H9 (cell line): ENCODE measurements at regions not wholly inside any gene's neighbourhood (a gene's known extent, or its start where the extent isn't known, plus 50 kb on each side); places are given as distances from the start of the nearest gene placed in this dataset.

Experiments
- DNase-seq: peaks from one replicate; pipeline ENCODE4 v3.0.0-alpha.2; 2017
- H2AFZ ChIP-seq: one replicate; pipeline ENCODE4 v1.6.1; 2013; ENCODE audit warnings: mild to moderate bottlenecking, low read length, control low read depth, moderate library complexity
- H2AK5ac ChIP-seq: 2 replicates; pipeline ENCODE4 v1.6.1; 2013; ENCODE audit warnings: low read length, control low read depth, mixed read lengths; ENCODE audit not compliant: insufficient read length
- H2BK120ac ChIP-seq: one replicate; pipeline ENCODE4 v1.6.1; 2013; ENCODE audit warnings: low read depth, mild to moderate bottlenecking, low read length, control low read depth, inconsistent platforms; ENCODE audit not compliant: poor library complexity, severe bottlenecking
- H2BK12ac ChIP-seq: 2 replicates; pipeline ENCODE4 v1.6.1; 2013; ENCODE audit warnings: low read length, control low read depth, mixed read lengths, low read depth; ENCODE audit not compliant: insufficient read length
- H2BK15ac ChIP-seq: 2 replicates; pipeline ENCODE4 v1.6.1; 2013; ENCODE audit warnings: low read depth, low read length, control low read depth
- H2BK20ac ChIP-seq: one replicate; pipeline ENCODE4 v1.6.1; 2013; ENCODE audit warnings: low read depth, mild to moderate bottlenecking, low read length, control low read depth, inconsistent platforms; ENCODE audit not compliant: poor library complexity, severe bottlenecking
- H2BK5ac ChIP-seq: 2 replicates; pipeline ENCODE4 v1.6.1; 2013; ENCODE audit warnings: low read length, control low read depth, mixed read lengths; ENCODE audit not compliant: insufficient read length
- H3K14ac ChIP-seq: 2 replicates; pipeline ENCODE4 v1.6.1; 2013; ENCODE audit warnings: low read length, control low read depth; ENCODE audit not compliant: insufficient read depth
- H3K18ac ChIP-seq: 2 replicates; pipeline ENCODE4 v1.6.1; 2013; ENCODE audit warnings: low read depth, mild to moderate bottlenecking, mixed read lengths, low read length, control low read depth; ENCODE audit not compliant: insufficient read length
- H3K23ac ChIP-seq: 2 replicates; pipeline ENCODE4 v1.6.1; 2013; ENCODE audit warnings: low read length, control low read depth, mixed read lengths, low read depth; ENCODE audit not compliant: insufficient read length
- H3K23me2 ChIP-seq: 2 replicates; pipeline ENCODE4 v1.6.1; 2013; ENCODE audit warnings: low read depth, mild to moderate bottlenecking, mixed read lengths, low read length, control low read depth; ENCODE audit not compliant: insufficient read length, poor library complexity, severe bottlenecking
- H3K27ac ChIP-seq: 2 replicates; pipeline ENCODE4 v1.5.1; 2013; ENCODE audit warnings: low read length, control low read depth, mixed read lengths, low read depth; ENCODE audit not compliant: insufficient read length
- H3K27me3 ChIP-seq: 2 replicates; pipeline ENCODE4 v1.6.1; 2013; ENCODE audit warnings: low read length, control low read depth, inconsistent platforms; ENCODE audit not compliant: insufficient read depth
- H3K4ac ChIP-seq: 2 replicates; pipeline ENCODE4 v1.6.1; 2013; ENCODE audit warnings: low read depth, mild to moderate bottlenecking, control low read depth, inconsistent platforms, low read length, moderate library complexity
- H3K4me1 ChIP-seq: 2 replicates; pipeline ENCODE4 v1.6.1; 2013; ENCODE audit warnings: low read length, control low read depth, inconsistent platforms; ENCODE audit not compliant: insufficient read depth
- H3K4me2 ChIP-seq: 2 replicates; pipeline ENCODE4 v1.6.1; 2013; ENCODE audit warnings: low read length, control low read depth, mixed read lengths; ENCODE audit not compliant: insufficient read length, insufficient read depth
- H3K56ac ChIP-seq: 2 replicates; pipeline ENCODE4 v1.6.1; 2013; ENCODE audit warnings: low read depth, mild to moderate bottlenecking, mixed read lengths, low read length, control low read depth; ENCODE audit not compliant: insufficient read length
- H3K79me1 ChIP-seq: 2 replicates; pipeline ENCODE4 v1.6.1; 2013; ENCODE audit warnings: low read depth, mild to moderate bottlenecking, moderate library complexity, low read length, control low read depth, inconsistent platforms; ENCODE audit not compliant: insufficient read depth, poor library complexity, severe bottlenecking
- H3K79me2 ChIP-seq: 2 replicates; pipeline ENCODE4 v1.6.1; 2013; ENCODE audit warnings: low read length, control low read depth, inconsistent platforms; ENCODE audit not compliant: insufficient read depth
- H3K9ac ChIP-seq: 2 replicates; pipeline ENCODE4 v1.6.1; 2013; ENCODE audit warnings: low read length, control low read depth, mixed read lengths; ENCODE audit not compliant: insufficient read length; ENCODE audit errors: extremely low read depth
- H3K9me3 ChIP-seq: one replicate; pipeline ENCODE4 v1.6.1; 2013; ENCODE audit warnings: low read depth, low read length, inconsistent platforms; ENCODE audit not compliant: control insufficient read depth
- H3T11ph ChIP-seq: one replicate; pipeline ENCODE4 v1.6.1; 2013; ENCODE audit warnings: mild to moderate bottlenecking, low read length, control low read depth, inconsistent platforms
- H4K20me1 ChIP-seq: one replicate; pipeline ENCODE4 v1.6.1; 2013; ENCODE audit not compliant: control insufficient read depth, insufficient read length, insufficient read depth
- H4K5ac ChIP-seq: 2 replicates; pipeline ENCODE4 v1.6.1; 2013; ENCODE audit warnings: low read depth, mild to moderate bottlenecking, mixed read lengths, low read length, control low read depth; ENCODE audit not compliant: insufficient read length
- H4K8ac ChIP-seq: replicated peaks from 2 replicates; pipeline ENCODE4 v1.6.1; 2013; ENCODE audit warnings: low read length, control low read depth, mixed read lengths, low read depth; ENCODE audit not compliant: insufficient read length
- H4K91ac ChIP-seq: 2 replicates; pipeline ENCODE4 v1.6.1; 2013; ENCODE audit warnings: low read depth, mild to moderate bottlenecking, moderate library complexity, mixed read lengths, low read length, control low read depth; ENCODE audit not compliant: insufficient read length
- H3K27ac Mint-ChIP-seq, 3 experiments: 2 replicates in 2 of 3; 3 replicates in 1 of 3; pipeline ENCODE4 v1.8.0; 2020 to 2021; ENCODE audit warnings: mixed read lengths in 3 of 3, mild to moderate bottlenecking in 1 of 3, moderate library complexity in 1 of 3
- H3K27me3 Mint-ChIP-seq: 2 replicates; pipeline ENCODE4 v1.8.0; 2021; ENCODE audit warnings: low read depth, mild to moderate bottlenecking, moderate library complexity, mixed read lengths
- H3K36me3 Mint-ChIP-seq, 3 experiments: 2 replicates in 2 of 3; 3 replicates in 1 of 3; pipeline ENCODE4 v1.8.0; 2020 to 2021; ENCODE audit warnings: low read depth in 3 of 3, mixed read lengths in 3 of 3; ENCODE audit not compliant: insufficient read depth in 1 of 3
- H3K4me1 Mint-ChIP-seq, 2 experiments: 2 replicates each; pipeline ENCODE4 v1.8.0; 2020; ENCODE audit warnings: mixed read lengths in 2 of 2
- H3K4me3 Mint-ChIP-seq, 2 experiments: 2 replicates in 1 of 2; 3 replicates in 1 of 2; pipeline ENCODE4 v1.8.0; 2020 to 2021; ENCODE audit warnings: mild to moderate bottlenecking in 2 of 2, mixed read lengths in 2 of 2, moderate library complexity in 1 of 2
- H3K9me3 Mint-ChIP-seq, 2 experiments: 2 replicates in 1 of 2; 3 replicates in 1 of 2; pipeline ENCODE4 v1.8.0; 2020; ENCODE audit warnings: mild to moderate bottlenecking in 2 of 2, mixed read lengths in 2 of 2, moderate library complexity in 1 of 2
- WGBS: extraction: QIAGEN DNeasy Blood & Tissue Kit; methylation state at CpG from one replicate; pipeline ENCODE4 v1.1.7; 2013; ENCODE audit warnings: missing lambda C conversion rate, low lambda C conversion rate, mixed read lengths; ENCODE audit not compliant: insufficient read length; ENCODE audit errors: extremely low coverage; 5-methylcytosine and 5-hydroxymethylcytosine counted together
- TF ChIP-seq, protein P1 (sequence below): fragments of 200-600 bp; sonication (generic); conservative IDR thresholded peaks from 3 replicates; pipeline ENCODE4 v1.8.0; 2021; ENCODE audit warnings: antibody characterized with exemption, mild to moderate bottlenecking

DNA sequence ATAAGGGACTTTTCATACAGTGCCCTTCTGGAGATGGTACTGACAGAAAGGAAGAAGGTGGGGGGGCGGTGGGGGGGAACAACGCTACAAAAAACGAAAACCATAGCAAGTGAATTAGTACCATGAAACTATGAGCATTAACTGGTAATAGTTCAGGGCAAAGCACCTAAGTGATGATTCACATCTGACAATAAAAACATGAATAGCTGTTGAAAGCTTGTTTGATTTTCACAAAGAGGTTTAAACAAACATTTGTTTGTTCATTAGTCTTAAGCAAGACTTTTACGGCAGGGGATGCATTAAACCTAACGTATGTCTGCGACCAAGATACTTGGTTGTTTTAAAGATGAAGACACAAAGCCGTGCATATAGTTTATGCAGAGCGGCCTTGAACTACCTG lies 177.5 kb downstream of the LMO4 start:
- Histone ChIP-seq H4K91ac (no peak overlapping the region), H3K56ac (no peak overlapping the region), H3K79me1 (no peaks in the 10 kb centered on the region), H3K18ac (no peak overlapping the region), H4K20me1 (no peaks in the 10 kb centered on the region), H2AK5ac (no peak overlapping the region), H3K4me2 (no peak overlapping the region), H3K23me2 (no peaks in the 10 kb centered on the region), H4K5ac (no peak overlapping the region), H3K27me3 (no peaks in the 10 kb centered on the region), H3K14ac (no peak overlapping the region), H3T11ph (no peak overlapping the region), H3K27ac (no peak overlapping the region), H3K9ac (no peak overlapping the region), H3K4me1 (no peaks in the 10 kb centered on the region), H2BK120ac (no peak overlapping the region), H2BK20ac (no peak overlapping the region), H4K8ac (no peak overlapping the region), H3K79me2 (no peaks in the 10 kb centered on the region), H2BK5ac (no peak overlapping the region), H3K23ac (no peak overlapping the region), H2BK15ac (no peak overlapping the region), H3K4ac (no peak overlapping the region), H2AFZ (no peak overlapping the region), H2BK12ac (no peak overlapping the region), H3K9me3 (no peaks in the 10 kb centered on the region)
- H3K27ac Mint-ChIP-seq = no peak overlapping the region; a peak in 1 of 7 replicates
- WGBS = no CpG with 5 or more reads among the region's 8 CpGs
- no peak overlapping the region for H3K4me3 Mint-ChIP-seq
- H3K9me3 Mint-ChIP-seq = no peaks in the 10 kb centered on the region; a peak in 1 of 5 replicates
- H3K36me3 Mint-ChIP-seq = no peaks in the 10 kb centered on the region; a peak in 1 of 7 replicates
- no peaks in the 10 kb centered on the region for H3K4me1 Mint-ChIP-seq
- H3K27me3 Mint-ChIP-seq = no peaks in the 10 kb centered on the region
- no peak for DNase-seq
- TF ChIP-seq, protein P1, sequence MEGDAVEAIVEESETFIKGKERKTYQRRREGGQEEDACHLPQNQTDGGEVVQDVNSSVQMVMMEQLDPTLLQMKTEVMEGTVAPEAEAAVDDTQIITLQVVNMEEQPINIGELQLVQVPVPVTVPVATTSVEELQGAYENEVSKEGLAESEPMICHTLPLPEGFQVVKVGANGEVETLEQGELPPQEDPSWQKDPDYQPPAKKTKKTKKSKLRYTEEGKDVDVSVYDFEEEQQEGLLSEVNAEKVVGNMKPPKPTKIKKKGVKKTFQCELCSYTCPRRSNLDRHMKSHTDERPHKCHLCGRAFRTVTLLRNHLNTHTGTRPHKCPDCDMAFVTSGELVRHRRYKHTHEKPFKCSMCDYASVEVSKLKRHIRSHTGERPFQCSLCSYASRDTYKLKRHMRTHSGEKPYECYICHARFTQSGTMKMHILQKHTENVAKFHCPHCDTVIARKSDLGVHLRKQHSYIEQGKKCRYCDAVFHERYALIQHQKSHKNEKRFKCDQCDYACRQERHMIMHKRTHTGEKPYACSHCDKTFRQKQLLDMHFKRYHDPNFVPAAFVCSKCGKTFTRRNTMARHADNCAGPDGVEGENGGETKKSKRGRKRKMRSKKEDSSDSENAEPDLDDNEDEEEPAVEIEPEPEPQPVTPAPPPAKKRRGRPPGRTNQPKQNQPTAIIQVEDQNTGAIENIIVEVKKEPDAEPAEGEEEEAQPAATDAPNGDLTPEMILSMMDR = no peak
